H9 (cell line): ENCODE measurements at regions not wholly inside any gene's neighbourhood (a gene's known extent, or its start where the extent isn't known, plus 50 kb on each side); places are given as distances from the start of the nearest gene placed in this dataset.

Source experiments
- DNase-seq: peaks from one replicate; pipeline ENCODE4 v3.0.0-alpha.2; 2017
- H2AFZ ChIP-seq: one replicate; pipeline ENCODE4 v1.6.1; 2013; ENCODE audit warnings: mild to moderate bottlenecking, low read length, control low read depth, moderate library complexity
- H2AK5ac ChIP-seq: 2 replicates; pipeline ENCODE4 v1.6.1; 2013; ENCODE audit warnings: low read length, control low read depth, mixed read lengths; ENCODE audit not compliant: insufficient read length
- H2BK120ac ChIP-seq: one replicate; pipeline ENCODE4 v1.6.1; 2013; ENCODE audit warnings: low read depth, mild to moderate bottlenecking, low read length, control low read depth, inconsistent platforms; ENCODE audit not compliant: poor library complexity, severe bottlenecking
- H2BK12ac ChIP-seq: 2 replicates; pipeline ENCODE4 v1.6.1; 2013; ENCODE audit warnings: low read length, control low read depth, mixed read lengths, low read depth; ENCODE audit not compliant: insufficient read length
- H2BK15ac ChIP-seq: 2 replicates; pipeline ENCODE4 v1.6.1; 2013; ENCODE audit warnings: low read depth, low read length, control low read depth
- H2BK20ac ChIP-seq: one replicate; pipeline ENCODE4 v1.6.1; 2013; ENCODE audit warnings: low read depth, mild to moderate bottlenecking, low read length, control low read depth, inconsistent platforms; ENCODE audit not compliant: poor library complexity, severe bottlenecking
- H2BK5ac ChIP-seq: 2 replicates; pipeline ENCODE4 v1.6.1; 2013; ENCODE audit warnings: low read length, control low read depth, mixed read lengths; ENCODE audit not compliant: insufficient read length
- H3K14ac ChIP-seq: 2 replicates; pipeline ENCODE4 v1.6.1; 2013; ENCODE audit warnings: low read length, control low read depth; ENCODE audit not compliant: insufficient read depth
- H3K18ac ChIP-seq: 2 replicates; pipeline ENCODE4 v1.6.1; 2013; ENCODE audit warnings: low read depth, mild to moderate bottlenecking, mixed read lengths, low read length, control low read depth; ENCODE audit not compliant: insufficient read length
- H3K23ac ChIP-seq: 2 replicates; pipeline ENCODE4 v1.6.1; 2013; ENCODE audit warnings: low read length, control low read depth, mixed read lengths, low read depth; ENCODE audit not compliant: insufficient read length
- H3K23me2 ChIP-seq: 2 replicates; pipeline ENCODE4 v1.6.1; 2013; ENCODE audit warnings: low read depth, mild to moderate bottlenecking, mixed read lengths, low read length, control low read depth; ENCODE audit not compliant: insufficient read length, poor library complexity, severe bottlenecking
- H3K27ac ChIP-seq: 2 replicates; pipeline ENCODE4 v1.5.1; 2013; ENCODE audit warnings: low read length, control low read depth, mixed read lengths, low read depth; ENCODE audit not compliant: insufficient read length
- H3K27me3 ChIP-seq: 2 replicates; pipeline ENCODE4 v1.6.1; 2013; ENCODE audit warnings: low read length, control low read depth, inconsistent platforms; ENCODE audit not compliant: insufficient read depth
- H3K4ac ChIP-seq: 2 replicates; pipeline ENCODE4 v1.6.1; 2013; ENCODE audit warnings: low read depth, mild to moderate bottlenecking, control low read depth, inconsistent platforms, low read length, moderate library complexity
- H3K4me1 ChIP-seq: 2 replicates; pipeline ENCODE4 v1.6.1; 2013; ENCODE audit warnings: low read length, control low read depth, inconsistent platforms; ENCODE audit not compliant: insufficient read depth
- H3K4me2 ChIP-seq: 2 replicates; pipeline ENCODE4 v1.6.1; 2013; ENCODE audit warnings: low read length, control low read depth, mixed read lengths; ENCODE audit not compliant: insufficient read length, insufficient read depth
- H3K56ac ChIP-seq: 2 replicates; pipeline ENCODE4 v1.6.1; 2013; ENCODE audit warnings: low read depth, mild to moderate bottlenecking, mixed read lengths, low read length, control low read depth; ENCODE audit not compliant: insufficient read length
- H3K79me1 ChIP-seq: 2 replicates; pipeline ENCODE4 v1.6.1; 2013; ENCODE audit warnings: low read depth, mild to moderate bottlenecking, moderate library complexity, low read length, control low read depth, inconsistent platforms; ENCODE audit not compliant: insufficient read depth, poor library complexity, severe bottlenecking
- H3K79me2 ChIP-seq: 2 replicates; pipeline ENCODE4 v1.6.1; 2013; ENCODE audit warnings: low read length, control low read depth, inconsistent platforms; ENCODE audit not compliant: insufficient read depth
- H3K9ac ChIP-seq: 2 replicates; pipeline ENCODE4 v1.6.1; 2013; ENCODE audit warnings: low read length, control low read depth, mixed read lengths; ENCODE audit not compliant: insufficient read length; ENCODE audit errors: extremely low read depth
- H3K9me3 ChIP-seq: one replicate; pipeline ENCODE4 v1.6.1; 2013; ENCODE audit warnings: low read depth, low read length, inconsistent platforms; ENCODE audit not compliant: control insufficient read depth
- H3T11ph ChIP-seq: one replicate; pipeline ENCODE4 v1.6.1; 2013; ENCODE audit warnings: mild to moderate bottlenecking, low read length, control low read depth, inconsistent platforms
- H4K20me1 ChIP-seq: one replicate; pipeline ENCODE4 v1.6.1; 2013; ENCODE audit not compliant: control insufficient read depth, insufficient read length, insufficient read depth
- H4K5ac ChIP-seq: 2 replicates; pipeline ENCODE4 v1.6.1; 2013; ENCODE audit warnings: low read depth, mild to moderate bottlenecking, mixed read lengths, low read length, control low read depth; ENCODE audit not compliant: insufficient read length
- H4K8ac ChIP-seq: replicated peaks from 2 replicates; pipeline ENCODE4 v1.6.1; 2013; ENCODE audit warnings: low read length, control low read depth, mixed read lengths, low read depth; ENCODE audit not compliant: insufficient read length
- H4K91ac ChIP-seq: 2 replicates; pipeline ENCODE4 v1.6.1; 2013; ENCODE audit warnings: low read depth, mild to moderate bottlenecking, moderate library complexity, mixed read lengths, low read length, control low read depth; ENCODE audit not compliant: insufficient read length
- H3K27ac Mint-ChIP-seq, 3 experiments: 2 replicates in 2 of 3; 3 replicates in 1 of 3; pipeline ENCODE4 v1.8.0; 2020 to 2021; ENCODE audit warnings: mixed read lengths in 3 of 3, mild to moderate bottlenecking in 1 of 3, moderate library complexity in 1 of 3
- H3K27me3 Mint-ChIP-seq: 2 replicates; pipeline ENCODE4 v1.8.0; 2021; ENCODE audit warnings: low read depth, mild to moderate bottlenecking, moderate library complexity, mixed read lengths
- H3K36me3 Mint-ChIP-seq, 3 experiments: 2 replicates in 2 of 3; 3 replicates in 1 of 3; pipeline ENCODE4 v1.8.0; 2020 to 2021; ENCODE audit warnings: low read depth in 3 of 3, mixed read lengths in 3 of 3; ENCODE audit not compliant: insufficient read depth in 1 of 3
- H3K4me1 Mint-ChIP-seq, 2 experiments: 2 replicates each; pipeline ENCODE4 v1.8.0; 2020; ENCODE audit warnings: mixed read lengths in 2 of 2
- H3K4me3 Mint-ChIP-seq, 2 experiments: 2 replicates in 1 of 2; 3 replicates in 1 of 2; pipeline ENCODE4 v1.8.0; 2020 to 2021; ENCODE audit warnings: mild to moderate bottlenecking in 2 of 2, mixed read lengths in 2 of 2, moderate library complexity in 1 of 2
- H3K9me3 Mint-ChIP-seq, 2 experiments: 2 replicates in 1 of 2; 3 replicates in 1 of 2; pipeline ENCODE4 v1.8.0; 2020; ENCODE audit warnings: mild to moderate bottlenecking in 2 of 2, mixed read lengths in 2 of 2, moderate library complexity in 1 of 2
- WGBS: extraction: QIAGEN DNeasy Blood & Tissue Kit; methylation state at CpG from one replicate; pipeline ENCODE4 v1.1.7; 2013; ENCODE audit warnings: missing lambda C conversion rate, low lambda C conversion rate, mixed read lengths; ENCODE audit not compliant: insufficient read length; ENCODE audit errors: extremely low coverage; 5-methylcytosine and 5-hydroxymethylcytosine counted together
- TF ChIP-seq, protein P1 (sequence below): fragments of 200-600 bp; sonication (generic); conservative IDR thresholded peaks from 3 replicates; pipeline ENCODE4 v1.8.0; 2021; ENCODE audit warnings: antibody characterized with exemption, mild to moderate bottlenecking

DNA sequence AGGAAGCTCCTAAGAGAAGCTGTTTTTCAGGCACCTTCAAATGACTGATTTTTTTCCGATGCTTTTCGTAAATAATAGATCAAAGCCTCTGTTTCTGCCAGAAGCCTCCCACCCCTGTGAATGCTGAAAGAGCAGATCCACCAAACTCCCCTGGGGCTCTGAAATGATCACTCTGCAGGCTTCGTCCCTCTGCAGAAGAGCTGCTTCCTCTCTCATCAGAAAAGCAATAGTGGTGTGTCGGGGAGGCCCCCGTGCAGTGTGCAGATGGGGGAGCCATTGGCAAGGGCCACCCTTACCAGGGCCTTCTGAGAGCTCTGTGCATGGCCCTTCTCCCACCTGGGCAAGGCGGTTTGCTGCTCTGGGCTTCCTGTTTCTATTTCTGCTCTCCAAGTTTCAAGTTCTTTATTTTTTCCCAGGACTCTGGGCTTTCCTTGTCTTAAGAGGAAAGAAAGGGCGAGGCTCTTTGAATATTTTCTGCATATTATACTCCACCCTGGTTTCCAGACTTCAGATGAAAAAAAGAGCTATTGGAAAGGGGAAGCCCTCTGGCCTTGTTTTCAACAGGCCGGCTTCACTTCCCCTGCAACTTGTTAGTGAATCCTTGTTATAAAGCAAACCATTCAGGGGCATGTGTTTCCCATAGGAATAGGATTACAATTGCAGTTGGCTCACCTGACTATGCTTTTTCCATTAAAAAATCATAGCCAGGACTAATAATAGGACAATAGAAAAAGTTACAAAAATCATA, 155.2 kb downstream of the TTLL2 start:
- H3K79me1 ChIP-seq = no peaks in the 10 kb centered on the region
- no peak overlapping the region for H3K4me3 Mint-ChIP-seq
- DNase-seq = no peak
- H3K27me3 Mint-ChIP-seq = peaks cover 10% of the 10 kb centered on the region
- peak overlapping the region; percentile 31; the same call in 1 of the 2 replicates for H3K14ac ChIP-seq
- no CpG with 5 or more reads among the region's 8 CpGs for WGBS
- H4K5ac ChIP-seq = no peak overlapping the region
- no peak overlapping the region for H3K4me2 ChIP-seq
- no peaks in the 10 kb centered on the region for H3K79me2 ChIP-seq
- no peak overlapping the region for H3K9ac ChIP-seq
- no peak overlapping the region for H2AFZ ChIP-seq
- TF ChIP-seq, protein P1, sequence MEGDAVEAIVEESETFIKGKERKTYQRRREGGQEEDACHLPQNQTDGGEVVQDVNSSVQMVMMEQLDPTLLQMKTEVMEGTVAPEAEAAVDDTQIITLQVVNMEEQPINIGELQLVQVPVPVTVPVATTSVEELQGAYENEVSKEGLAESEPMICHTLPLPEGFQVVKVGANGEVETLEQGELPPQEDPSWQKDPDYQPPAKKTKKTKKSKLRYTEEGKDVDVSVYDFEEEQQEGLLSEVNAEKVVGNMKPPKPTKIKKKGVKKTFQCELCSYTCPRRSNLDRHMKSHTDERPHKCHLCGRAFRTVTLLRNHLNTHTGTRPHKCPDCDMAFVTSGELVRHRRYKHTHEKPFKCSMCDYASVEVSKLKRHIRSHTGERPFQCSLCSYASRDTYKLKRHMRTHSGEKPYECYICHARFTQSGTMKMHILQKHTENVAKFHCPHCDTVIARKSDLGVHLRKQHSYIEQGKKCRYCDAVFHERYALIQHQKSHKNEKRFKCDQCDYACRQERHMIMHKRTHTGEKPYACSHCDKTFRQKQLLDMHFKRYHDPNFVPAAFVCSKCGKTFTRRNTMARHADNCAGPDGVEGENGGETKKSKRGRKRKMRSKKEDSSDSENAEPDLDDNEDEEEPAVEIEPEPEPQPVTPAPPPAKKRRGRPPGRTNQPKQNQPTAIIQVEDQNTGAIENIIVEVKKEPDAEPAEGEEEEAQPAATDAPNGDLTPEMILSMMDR = no peak
- no peaks in the 10 kb centered on the region for H4K20me1 ChIP-seq
- no peak overlapping the region for H3K4ac ChIP-seq
- peak overlapping the region in 1 of 3 experiments; percentile 36; a peak in 3 of 7 replicates for H3K27ac Mint-ChIP-seq
- H3K27me3 ChIP-seq = no peaks in the 10 kb centered on the region
- no peak overlapping the region for H3K18ac ChIP-seq
- no peak overlapping the region for H2BK20ac ChIP-seq
- peaks cover 2% of the 10 kb centered on the region; the same call in 1 of the 2 replicates for H3K4me1 ChIP-seq
- no peak overlapping the region for H3K27ac ChIP-seq
- H3K23ac ChIP-seq = no peak overlapping the region
- no peak overlapping the region for H2BK120ac ChIP-seq
- peaks cover 0 to 2% of the 10 kb centered on the region in 2 experiments; a peak in 3 of 5 replicates for H3K9me3 Mint-ChIP-seq
- no peak overlapping the region for H4K8ac ChIP-seq
- no peak overlapping the region for H4K91ac ChIP-seq
- H3K56ac ChIP-seq = no peak overlapping the region
- H3K9me3 ChIP-seq = no peaks in the 10 kb centered on the region
- no peaks in the 10 kb centered on the region for H3K23me2 ChIP-seq
- H2BK12ac ChIP-seq = no peak overlapping the region
- H3K36me3 Mint-ChIP-seq = no peaks in the 10 kb centered on the region; a peak in 1 of 7 replicates
- no peak overlapping the region for H2BK15ac ChIP-seq
- no peak overlapping the region for H2BK5ac ChIP-seq
- no peak overlapping the region for H3T11ph ChIP-seq
- H3K4me1 Mint-ChIP-seq = peaks cover 57 to 63% of the 10 kb centered on the region in 2 experiments
- no peak overlapping the region for H2AK5ac ChIP-seq
